Epithelial cell of esophagus (primary cell): ENCODE measurements at regions not wholly inside any gene's neighbourhood (a gene's known extent, or its start where the extent isn't known, plus 50 kb on each side); places are given as distances from the start of the nearest gene placed in this dataset.
A peak's percentile ranks its signal among the peaks of the same experiment; 100 is the strongest.
"Not testable (repeated sequence)": the region's sequence is repeated elsewhere in the genome, so short reads cannot be mapped to it uniquely, and the experiment has no call there.

Experiments used
- DNase-seq: peaks from one replicate; pipeline ENCODE4 v3.0.0; 2010; ENCODE audit warnings: low read depth
- H3K4me3 ChIP-seq: 2 replicates; pipeline ENCODE4 v1.5.1; 2011; ENCODE audit warnings: mild to moderate bottlenecking, low read length, control low read depth
- TF ChIP-seq, protein P1 (sequence below): IDR thresholded peaks from 2 replicates; pipeline ENCODE4 v1.5.1; 2011; ENCODE audit warnings: low read depth, mild to moderate bottlenecking, low read length, control low read depth, inconsistent platforms; ENCODE audit not compliant: insufficient read depth; ENCODE audit errors: missing control alignments

DNA sequence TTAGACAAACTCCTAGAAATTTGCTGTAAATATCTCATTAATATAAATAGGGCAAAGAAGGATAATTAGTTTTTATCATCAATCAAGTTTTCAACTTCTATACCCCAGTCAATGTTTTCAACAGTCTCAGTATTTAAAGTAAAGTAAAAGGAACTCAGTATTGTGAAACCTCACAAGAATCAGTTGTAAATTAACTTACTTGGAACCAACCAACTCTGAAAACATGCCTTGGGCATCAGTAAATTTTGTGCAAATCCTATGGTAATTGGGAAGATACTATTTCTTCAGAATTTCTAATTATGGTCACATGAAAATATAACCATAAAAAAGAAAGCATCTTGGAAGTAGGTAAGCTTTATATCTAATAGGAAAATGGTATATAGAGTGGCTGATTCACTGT lies 1139.0 kb downstream of the TUSC7 start:
- no peak for DNase-seq
- TF ChIP-seq, protein P1, sequence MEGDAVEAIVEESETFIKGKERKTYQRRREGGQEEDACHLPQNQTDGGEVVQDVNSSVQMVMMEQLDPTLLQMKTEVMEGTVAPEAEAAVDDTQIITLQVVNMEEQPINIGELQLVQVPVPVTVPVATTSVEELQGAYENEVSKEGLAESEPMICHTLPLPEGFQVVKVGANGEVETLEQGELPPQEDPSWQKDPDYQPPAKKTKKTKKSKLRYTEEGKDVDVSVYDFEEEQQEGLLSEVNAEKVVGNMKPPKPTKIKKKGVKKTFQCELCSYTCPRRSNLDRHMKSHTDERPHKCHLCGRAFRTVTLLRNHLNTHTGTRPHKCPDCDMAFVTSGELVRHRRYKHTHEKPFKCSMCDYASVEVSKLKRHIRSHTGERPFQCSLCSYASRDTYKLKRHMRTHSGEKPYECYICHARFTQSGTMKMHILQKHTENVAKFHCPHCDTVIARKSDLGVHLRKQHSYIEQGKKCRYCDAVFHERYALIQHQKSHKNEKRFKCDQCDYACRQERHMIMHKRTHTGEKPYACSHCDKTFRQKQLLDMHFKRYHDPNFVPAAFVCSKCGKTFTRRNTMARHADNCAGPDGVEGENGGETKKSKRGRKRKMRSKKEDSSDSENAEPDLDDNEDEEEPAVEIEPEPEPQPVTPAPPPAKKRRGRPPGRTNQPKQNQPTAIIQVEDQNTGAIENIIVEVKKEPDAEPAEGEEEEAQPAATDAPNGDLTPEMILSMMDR = no peak
- H3K4me3 ChIP-seq = no peak overlapping the region

DNA sequence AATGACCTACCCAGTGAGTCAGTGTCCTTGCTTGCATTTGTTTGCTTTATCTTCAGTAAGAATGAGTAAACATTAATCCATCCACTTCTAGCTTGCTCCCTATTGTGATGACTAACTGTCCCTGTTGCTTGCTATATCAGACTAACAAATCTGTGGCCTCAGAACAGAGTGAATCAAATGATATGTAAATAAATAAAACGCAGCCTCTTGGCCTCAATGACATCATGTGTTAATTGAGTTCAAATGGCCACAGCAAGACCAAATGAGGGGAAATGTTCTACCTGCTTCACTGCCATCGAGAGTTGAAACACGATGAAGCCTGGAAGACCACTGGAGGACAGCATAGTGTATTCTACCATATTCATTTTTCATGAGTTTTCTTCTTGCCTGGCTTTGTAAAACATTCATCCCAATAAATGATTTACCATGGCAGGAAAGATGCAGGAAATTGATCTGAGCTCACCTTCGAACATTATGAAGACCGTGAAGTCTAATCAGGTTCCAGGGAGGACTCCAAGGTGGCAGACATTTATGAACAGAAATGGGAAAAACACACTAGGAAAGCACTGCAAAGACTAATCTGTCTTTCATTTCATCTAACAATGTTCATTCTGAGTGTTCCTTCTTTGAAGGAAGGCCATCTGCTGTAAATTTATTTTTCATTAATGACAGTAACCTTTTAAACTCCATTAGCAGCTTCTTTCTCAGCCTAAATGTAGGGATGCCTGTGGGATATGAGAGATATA lies 1144.5 kb downstream of the TUSC7 start:
- TF ChIP-seq, protein P1 = no peak
- DNase-seq = peak; percentile 85

DNA sequence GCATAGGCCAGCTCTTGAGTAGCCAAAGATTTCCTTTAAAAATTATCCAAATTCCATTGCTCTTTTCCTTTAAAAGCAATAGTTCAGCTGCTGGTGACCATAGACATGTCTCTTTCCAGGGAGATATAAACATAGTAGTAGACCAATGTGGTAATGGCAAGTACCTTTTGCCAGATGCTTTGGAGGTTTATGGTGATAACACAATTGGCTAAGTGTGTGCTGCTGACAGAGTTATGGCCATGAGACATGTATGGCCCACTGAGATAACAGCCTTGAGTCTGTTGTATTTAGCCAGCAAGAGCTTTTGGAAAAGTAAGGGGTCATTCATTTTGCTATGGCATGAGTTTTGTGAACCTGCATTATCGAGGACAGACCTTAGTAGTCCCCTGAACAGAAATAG lies 1146.8 kb downstream of the TUSC7 start:
- no peak for DNase-seq
- H3K4me3 ChIP-seq = no peak overlapping the region
- TF ChIP-seq, protein P1 = no peak

More for the DNA sequence above, 1144.5 kb downstream of the TUSC7 start:
- no peak overlapping the region for H3K4me3 ChIP-seq

DNA sequence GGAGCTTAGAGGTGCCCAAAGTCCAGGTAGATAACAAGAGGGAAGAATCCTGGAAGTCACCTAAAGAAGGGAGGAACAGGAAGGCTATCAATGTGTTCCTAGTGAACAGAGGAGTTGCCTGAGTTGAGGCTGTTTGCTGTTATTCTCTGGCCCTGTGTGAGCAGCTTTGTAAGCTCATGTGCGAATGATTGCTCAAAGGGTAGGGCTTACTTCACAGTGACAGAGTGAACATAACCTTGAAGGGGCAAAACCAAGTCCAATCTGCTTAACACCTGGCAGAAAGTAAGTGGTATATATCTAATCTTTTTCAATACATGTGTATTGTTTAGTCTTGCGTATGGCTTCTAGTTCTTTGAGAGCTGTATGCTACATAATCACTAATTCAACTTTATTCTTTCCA lies 1153.6 kb downstream of the TUSC7 start:
- no peak overlapping the region for H3K4me3 ChIP-seq
- DNase-seq = no peak
- TF ChIP-seq, protein P1 = no peak

DNA sequence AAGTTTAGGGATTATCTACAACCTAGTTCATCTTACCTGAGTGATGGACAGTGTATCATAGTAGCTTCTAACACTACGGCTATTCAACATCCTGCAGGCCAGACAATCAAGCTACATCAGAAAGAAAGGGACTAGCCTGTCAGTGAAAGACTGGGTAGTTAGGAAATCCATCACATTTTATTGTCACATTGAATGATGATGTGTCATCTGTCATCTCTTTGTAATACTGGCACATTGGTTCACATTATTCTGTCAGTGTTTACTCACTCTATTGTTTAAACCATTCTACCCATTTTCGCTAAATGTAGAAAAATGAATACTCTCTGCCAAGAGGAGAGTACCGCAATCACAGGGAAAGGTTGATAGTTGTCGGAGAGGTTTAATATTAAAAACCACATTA lies 1155.8 kb downstream of the TUSC7 start:
- no peak overlapping the region for H3K4me3 ChIP-seq
- TF ChIP-seq, protein P1 = no peak
- DNase-seq = no peak

DNA sequence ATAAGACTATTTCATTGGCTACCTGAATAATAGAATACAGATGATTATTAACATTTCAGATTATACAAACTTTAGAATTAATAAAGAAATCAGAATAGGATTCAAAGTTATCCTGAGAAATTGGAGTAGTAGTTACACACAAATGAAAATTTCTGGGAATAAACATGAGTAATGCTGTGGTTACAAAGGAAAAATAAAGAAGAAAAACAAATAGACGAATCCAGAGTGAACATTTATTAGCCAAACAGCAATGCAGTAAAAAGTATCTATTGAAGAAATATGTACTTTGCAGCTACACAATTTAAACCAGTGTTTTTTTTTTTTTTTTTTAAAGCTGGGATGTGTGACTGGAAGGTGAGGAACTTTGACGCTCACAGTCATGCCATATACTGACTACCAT lies 1159.2 kb downstream of the TUSC7 start:
- H3K4me3 ChIP-seq = no peak overlapping the region
- TF ChIP-seq, protein P1 = no peak
- no peak for DNase-seq

DNA sequence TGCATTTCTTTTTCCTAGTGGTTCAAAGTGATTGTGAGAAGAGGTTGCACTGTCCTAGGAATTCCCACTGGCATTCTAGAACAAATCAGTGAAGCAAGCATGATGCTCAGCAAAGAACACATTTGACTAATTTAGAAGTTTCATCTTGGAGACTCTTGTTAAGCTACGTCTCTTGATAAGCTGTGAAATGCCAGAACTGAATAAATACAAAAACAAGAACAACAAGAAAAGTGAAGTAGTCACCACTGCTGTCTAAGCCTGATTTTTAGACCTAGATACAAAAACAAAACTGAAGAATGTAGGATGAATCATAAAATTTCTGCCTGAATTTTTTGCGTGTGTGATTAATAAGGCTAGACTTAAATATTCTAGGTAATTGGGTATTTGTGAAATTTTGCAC lies 1162.4 kb downstream of the TUSC7 start:
- DNase-seq = peak; percentile 56
- H3K4me3 ChIP-seq = no peak overlapping the region
- TF ChIP-seq, protein P1 = no peak

DNA sequence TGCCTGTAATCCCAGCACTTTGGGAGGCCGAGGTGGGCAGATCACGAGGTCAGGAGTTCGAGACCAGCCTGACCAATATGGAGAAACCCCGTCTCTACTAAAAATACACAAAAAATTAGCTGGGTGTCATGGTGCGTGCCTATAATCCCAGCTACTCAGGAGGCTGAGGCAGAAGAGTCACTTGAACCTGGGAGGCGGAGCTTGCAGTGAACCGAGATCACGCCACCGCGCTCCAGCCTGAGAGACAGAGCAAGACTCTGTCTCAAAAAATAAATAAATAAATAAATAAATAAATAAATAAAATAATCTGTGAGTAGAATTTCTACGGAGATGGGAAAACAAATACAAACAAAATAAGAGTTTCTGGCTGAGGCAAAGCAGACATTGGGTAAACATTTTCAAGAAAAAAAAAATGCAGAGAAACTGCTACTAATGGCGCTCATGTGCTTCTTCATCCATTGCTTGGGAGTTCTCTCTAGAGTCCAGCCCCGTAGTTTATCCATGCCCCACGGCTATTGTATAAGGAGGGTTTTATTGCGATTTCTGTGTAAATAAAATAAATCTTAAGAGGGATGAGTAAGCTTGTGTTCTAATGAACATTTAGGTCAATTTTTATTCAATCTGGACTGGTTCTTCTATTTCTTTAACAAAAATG lies 1161.9 kb downstream of the IGSF11 start:
- not testable (repeated sequence) for DNase-seq, H3K4me3 ChIP-seq
